HG03159 (cell line): ENCODE measurements at regions not wholly inside any gene's neighbourhood (a gene's known extent, or its start where the extent isn't known, plus 50 kb on each side); places are given as distances from the start of the nearest gene placed in this dataset.
A peak's percentile ranks its signal among the peaks of the same experiment; 100 is the strongest.

Experiments used
- ATAC-seq: cut with Tn5 transposase; IDR thresholded peaks from one replicate; pipeline ENCODE4 v1.9.1; 2021; ENCODE audit warnings: mild to moderate bottlenecking, moderate library complexity; ENCODE audit not compliant: unreplicated experiment

DNA sequence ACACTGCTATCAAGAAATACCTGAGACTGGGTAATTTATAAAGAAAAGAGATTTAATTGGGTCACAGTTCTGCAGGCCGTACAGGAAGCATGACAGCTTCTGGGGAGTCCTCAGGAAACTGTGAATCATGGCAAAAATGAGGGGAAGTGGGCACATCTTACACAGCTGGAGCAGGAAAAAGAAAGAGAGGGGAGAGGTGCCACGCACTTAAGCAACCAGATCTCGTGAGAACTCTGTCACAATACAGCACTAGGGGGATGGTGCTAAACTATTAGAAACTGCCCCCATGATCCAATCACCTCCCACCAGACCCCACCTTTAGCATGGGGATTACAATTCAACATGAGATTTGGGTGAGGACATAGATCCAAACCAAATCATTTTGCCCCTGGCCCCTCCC lies 105.5 kb upstream of the CPLX2 start:
- no peak for ATAC-seq

DNA sequence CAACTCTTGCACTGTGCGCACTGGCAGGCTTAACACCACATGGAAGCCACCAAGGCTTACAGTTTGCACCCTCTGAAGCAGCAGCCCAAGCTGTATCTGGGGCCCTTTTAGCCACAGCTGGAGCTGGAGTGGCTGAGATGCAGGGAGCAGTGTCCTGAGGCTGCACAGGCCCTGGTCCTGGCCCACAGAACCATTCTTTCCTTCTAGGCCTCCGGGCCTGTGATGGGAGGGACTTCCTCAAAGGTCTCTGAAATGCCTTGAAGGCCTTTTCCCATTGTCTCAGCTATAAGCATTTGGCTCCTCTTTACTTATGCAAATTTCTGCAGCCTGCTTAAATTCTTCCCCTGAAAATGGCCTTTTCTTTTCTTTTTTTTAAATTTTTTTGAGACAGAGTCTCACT lies 104.4 kb upstream of the CPLX2 start:
- no peak for ATAC-seq

GRCh38 chr5:175772747-175773533 lies 98.4 kb upstream of the CPLX2 start:
- ATAC-seq, result no peak

- no peak for ATAC-seq
Measured at GRCh38 chr5:175773534-175774070, 97.8 kb upstream of the CPLX2 start.

- ATAC-seq, result no peak
Measured at GRCh38 chr5:175775416-175775815, 96.0 kb upstream of the CPLX2 start.

DNA sequence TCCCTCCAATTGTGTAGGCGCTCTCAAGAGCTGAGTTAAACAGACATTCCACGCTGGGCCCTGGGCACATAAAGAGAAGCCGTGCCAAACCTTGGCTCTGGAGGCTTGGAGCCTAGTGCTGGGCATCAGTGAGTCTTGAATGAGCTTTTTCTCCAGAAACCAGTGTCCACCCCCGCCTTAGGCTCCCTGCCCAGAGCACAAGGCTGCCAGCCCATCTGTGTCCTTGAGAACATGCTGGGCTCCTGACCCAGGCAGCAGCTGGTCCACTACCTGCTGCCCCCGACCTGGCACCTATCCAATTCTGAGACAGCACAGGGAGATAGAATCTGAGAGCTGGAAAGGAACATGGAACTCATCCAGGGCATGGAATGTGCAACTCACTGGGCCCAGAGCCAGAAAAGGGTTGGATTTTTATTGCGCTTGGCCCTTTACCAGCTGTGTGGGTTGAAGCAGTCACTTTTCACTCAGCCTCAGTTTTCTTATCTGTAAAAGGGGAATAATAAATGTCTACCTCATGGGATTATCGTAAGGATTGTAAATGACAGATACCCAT lies 92.4 kb upstream of the CPLX2 start:
- ATAC-seq, result no peak

DNA sequence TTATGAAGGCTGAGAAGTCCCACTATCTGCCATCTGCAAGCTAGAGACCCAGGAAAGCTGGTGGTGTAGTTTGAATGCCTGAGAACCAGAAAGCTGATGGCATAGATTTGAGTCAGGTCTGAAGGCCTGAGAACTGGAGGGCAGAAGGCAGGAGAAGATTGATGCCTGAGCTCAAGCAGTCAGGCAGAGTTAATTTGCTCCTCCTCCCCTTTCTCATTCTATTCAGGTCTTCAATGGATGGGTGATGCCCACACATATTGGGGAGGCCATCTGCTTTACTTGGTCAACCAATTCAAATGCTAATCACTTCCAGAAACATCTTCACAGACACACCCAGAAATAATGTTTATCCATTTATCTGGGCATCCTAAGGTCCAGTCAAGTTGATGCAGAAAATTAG lies 87.6 kb upstream of the CPLX2 start:
- no peak for ATAC-seq

DNA sequence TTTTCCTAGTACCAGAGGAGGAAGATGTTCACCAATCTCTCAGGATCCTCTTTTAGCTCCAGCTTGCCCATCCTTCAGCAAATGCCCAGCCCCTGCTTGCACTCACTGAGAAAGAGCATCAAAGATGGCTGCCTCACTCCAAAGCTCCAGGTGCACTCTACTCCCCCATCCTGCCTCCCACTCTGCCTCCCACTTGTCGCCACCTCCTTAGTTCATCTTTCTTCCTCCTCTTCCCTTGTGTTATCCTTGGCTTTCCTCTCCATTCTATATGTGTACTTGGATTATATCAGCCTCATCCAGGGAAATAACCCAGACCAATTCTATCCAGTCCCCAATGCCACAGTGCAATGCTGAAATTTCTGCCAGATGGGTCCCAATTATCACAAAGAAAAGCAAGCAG lies 87.1 kb upstream of the CPLX2 start:
- ATAC-seq, result no peak

DNA sequence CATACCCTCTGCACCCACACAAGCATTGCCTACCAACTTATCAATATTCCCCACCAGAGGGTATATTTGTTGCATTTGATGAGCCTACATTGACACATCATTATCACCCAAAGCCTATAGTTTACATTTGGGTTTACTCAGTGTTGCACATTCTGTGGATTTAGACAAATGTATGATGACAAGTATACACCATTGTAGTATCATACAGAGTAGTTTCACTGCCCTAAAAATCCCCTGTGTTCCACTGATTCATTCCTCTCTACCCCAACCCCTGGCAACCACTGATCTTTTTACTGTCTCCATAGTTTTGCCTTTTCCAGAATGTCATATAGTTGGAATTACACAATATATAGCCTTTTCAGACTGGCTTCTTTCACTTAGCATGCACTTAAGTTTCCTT lies 85.7 kb upstream of the CPLX2 start:
- no peak for ATAC-seq

GRCh38 chr5:175788155-175788787 lies 83.1 kb upstream of the CPLX2 start:
- ATAC-seq, result no peak

DNA sequence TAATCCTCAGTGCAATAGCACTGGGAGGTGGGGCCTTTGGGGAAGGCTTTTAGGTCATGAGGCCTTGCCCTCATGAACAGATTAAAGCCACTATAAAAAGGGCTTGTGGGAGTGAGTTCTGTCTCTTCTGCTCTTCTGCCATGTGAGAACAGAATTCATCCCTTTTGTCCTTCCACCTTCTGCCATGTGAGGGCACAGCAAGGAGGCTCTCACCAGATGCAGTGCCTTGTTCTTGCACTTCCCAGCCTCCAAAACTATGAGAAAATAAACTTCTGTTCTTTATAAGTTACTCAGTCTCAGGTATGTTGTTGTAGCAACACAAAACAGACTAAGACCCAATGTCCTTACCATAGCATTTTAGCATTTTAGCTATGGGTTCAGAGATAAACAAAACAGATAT lies 81.7 kb upstream of the CPLX2 start:
- ATAC-seq, result no peak

DNA sequence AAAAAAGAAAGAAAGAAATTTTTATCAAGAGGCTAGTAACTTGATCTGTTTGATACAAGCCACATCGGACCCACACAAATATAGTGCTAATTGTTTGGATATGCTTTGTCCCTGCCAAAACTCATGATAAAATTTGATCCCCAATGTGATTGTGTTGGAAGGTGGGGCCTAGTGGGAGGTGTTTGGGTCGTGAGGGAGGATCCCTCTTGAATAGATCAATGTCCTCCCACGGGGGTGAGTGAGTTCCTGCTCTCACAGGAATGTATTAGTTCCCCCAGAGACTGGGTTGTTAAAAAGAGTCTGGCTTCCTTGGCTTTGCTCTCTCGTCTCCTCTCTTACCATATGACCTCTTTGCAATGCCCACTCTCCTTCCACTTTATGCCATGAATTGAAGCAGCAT lies 80.6 kb upstream of the CPLX2 start:
- no peak for ATAC-seq

GRCh38 chr5:175795959-175796358 lies 75.4 kb upstream of the CPLX2 start:
- ATAC-seq, result no peak

DNA sequence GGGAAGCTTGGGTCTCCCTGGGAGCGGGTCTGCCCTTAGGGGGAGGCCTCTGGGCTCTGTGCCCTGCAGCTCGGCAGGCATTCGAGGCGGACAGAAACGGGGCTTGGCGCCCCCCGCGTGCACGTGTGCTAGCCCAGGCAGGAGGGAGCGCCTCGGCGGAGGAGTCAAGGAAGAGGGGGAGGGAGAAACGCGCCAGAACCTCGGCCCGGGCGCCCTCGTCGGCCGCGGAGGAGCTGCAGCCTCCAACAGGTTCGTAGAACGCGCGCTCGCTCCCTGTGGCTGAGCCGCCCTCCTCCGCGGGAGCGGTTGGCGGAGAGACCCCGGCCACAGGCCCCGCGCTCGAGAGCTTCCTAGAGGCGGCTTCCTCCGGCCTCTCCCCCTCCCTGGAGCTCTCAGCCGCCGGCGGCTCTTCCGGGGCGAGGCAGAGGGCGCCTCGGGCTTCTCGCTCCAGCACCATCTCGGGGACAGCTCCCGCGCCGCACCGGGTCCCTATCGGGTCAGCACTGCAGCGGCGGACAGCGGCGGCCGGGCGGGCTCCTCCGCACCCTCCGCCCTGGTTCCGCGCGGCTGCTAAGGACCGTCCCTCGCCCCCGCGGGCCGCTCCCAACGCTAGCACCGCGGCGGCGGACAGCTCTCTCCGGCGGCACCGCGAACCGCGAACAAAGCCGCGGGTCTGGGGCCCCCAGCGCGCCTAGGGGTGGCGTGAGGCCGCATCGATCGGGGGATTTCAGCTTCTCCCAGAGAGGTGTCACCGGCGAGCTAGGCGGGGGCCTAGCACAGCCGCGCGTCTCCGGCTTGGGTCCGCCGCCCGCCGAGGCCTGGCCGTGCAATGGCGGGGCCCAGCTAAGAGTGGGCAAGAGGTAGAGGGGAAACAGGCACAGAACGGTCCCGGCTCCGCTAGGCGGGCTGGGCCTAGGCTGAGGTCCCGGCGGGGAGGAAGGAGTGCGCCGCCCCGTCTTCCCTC lies 74.6 kb upstream of the CPLX2 start:
- peak; percentile 78 for ATAC-seq

GRCh38 chr5:175797521-175798038 lies 73.8 kb upstream of the CPLX2 start:
- ATAC-seq, result no peak

DNA sequence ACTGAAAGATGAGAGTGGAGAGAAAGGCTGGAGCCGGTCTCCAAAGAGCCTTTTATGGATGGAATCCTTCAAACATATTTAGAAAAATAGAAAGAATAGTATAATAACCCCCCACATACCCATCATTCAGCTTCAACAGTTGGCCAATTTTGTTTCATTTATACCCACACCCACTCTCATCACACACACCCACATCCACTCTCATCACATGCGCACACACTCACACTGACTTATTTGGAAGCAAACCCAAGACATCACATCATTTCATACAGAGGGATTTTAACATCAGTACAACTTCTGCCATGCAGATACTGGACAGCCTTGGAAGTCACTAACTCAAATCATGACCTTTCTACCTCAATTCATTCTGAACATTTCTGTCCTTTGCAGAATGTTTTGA lies 72.8 kb upstream of the CPLX2 start:
- no peak for ATAC-seq

DNA sequence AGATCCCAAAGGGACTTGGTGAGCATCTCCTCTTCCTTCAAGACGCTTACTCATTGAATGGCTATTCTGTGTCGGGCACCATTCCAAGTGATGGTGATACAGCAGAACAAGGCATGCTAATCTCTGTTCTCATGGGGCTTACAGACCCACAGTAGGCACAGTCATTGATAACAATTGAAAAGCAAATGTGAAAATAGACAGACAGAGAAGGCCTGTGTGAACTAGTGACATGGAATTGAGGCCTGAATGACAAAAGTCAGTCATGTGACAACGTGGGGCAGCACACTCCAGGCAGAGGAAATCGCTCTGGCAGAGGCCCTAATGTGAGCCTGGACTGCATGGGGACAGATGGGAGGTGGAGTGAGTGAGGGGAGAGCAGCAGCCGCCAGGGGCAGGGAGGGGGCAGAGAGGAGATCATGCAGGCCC lies 70.7 kb upstream of the CPLX2 start:
- no peak for ATAC-seq

DNA sequence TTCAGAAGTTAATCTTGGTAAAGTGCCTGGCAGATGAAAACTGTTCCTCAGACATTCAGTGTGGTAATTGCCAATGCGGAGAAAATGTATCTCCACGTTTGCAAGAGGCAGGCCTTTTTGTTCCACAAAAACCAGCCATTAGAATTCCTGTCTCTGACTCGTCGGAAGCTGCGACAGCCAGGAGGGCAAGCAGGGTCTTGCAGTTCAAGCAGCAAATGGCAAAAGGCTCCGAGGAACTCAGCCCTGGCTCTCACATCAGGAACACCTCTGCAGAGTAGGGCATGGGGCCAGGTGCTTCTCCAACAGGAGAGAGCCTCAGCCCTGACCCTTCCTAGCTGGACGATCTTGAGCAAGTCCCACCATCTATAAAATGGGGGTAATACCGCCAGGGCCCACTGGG lies 69.0 kb upstream of the CPLX2 start:
- ATAC-seq, result no peak

GRCh38 chr5:175803254-175803653 lies 68.1 kb upstream of the CPLX2 start:
- no peak for ATAC-seq

DNA sequence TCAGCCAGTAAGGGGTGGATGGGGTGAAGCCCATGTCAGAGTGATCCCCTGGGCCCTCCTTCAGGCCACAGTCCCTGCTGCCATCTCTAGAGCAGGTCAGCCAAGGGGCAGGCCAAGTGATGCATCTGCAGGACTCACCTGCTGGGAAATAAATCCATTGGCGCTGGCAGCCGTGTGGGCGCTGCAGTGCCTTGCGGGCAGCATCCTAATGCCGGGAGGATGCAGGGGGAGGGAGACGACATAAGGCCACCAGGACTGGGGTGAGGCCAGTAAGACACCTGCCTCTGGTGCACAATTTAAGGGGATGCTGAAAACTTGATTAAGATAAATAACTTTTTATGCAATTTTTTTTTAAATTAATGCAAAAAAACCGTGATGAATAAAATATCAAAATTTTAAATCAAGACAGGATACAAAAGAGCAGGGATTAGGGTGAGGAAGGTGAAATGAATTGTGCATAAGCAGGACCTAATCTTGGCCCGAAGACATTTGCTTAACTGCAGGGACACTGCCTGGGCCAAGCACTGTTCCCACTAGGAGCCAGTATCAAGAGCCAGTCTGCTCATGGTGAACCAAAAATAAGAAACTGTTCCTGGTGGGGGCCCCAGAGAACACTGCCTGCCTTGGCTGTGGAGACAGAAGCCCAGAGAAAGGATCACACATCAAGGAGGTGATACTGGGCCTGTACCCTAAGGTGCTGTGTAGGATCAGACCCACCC lies 67.5 kb upstream of the CPLX2 start:
- no peak for ATAC-seq
